CD4-positive, alpha-beta T cell treated with Interleukin-1 beta for 1 hour (primary cell): ENCODE measurements at regions not wholly inside any gene's neighbourhood (a gene's known extent, or its start where the extent isn't known, plus 50 kb on each side); places are given as distances from the start of the nearest gene placed in this dataset.

ENCODE experiments used
- DNase-seq, 2 donors: peaks; one replicate each; pipeline ENCODE4 v3.0.0-alpha.2; 2020 to 2022

DNA sequence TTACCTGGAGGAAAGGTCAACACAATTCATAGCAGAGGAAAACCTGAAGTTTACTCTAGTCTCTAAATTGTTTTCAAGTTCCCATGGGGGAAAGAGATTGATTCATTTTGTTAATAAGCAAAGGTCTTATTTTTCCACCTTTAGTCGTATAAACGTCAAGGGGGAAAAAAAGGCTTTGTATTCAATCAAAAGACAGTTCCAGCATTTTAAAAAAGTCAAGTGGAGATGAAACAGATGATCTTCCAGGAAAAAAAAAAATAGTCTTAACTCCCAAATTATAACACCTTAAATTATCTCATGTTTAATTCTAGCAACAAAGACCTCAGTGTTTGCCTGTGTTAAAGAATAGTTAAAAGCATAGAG lies 140.5 kb downstream of the TOMM20 start:
- DNase-seq: no peak

DNA sequence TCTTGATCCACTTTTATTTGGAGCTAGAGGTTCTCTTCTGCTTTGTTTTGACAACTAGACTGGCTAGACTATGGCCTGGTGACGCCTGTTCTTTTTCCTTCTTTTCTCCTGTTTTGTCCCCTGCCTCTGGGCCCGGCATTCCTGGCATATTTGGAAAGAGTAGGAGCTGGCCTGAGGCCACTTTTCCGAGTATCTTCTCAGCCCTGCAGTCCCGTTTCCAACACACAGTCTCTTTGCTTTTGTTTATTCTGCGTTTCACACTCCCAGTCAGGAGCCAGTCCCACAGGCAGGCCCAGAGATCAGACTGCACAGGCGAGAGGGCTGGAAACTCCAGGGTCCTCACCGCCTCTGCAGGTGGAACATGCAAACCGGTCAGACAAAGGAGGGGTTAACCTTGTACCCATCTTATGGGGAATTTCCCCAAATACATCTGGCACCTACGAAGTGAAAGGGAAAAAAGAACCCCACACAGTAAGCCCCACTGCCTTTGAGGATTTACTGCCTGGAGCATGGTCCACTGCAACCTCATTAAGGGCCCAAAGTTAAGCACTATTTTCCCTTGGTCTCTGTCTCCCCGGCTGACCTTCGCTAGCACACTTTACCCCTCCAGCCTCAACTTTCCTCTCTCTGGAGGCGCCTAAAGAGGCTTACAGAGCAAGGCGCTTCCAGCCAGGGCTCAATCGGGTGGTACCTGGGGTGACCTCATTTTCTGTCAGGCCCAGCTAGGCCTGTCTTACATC lies 141.1 kb downstream of the TOMM20 start:
- DNase-seq: no peak

DNA sequence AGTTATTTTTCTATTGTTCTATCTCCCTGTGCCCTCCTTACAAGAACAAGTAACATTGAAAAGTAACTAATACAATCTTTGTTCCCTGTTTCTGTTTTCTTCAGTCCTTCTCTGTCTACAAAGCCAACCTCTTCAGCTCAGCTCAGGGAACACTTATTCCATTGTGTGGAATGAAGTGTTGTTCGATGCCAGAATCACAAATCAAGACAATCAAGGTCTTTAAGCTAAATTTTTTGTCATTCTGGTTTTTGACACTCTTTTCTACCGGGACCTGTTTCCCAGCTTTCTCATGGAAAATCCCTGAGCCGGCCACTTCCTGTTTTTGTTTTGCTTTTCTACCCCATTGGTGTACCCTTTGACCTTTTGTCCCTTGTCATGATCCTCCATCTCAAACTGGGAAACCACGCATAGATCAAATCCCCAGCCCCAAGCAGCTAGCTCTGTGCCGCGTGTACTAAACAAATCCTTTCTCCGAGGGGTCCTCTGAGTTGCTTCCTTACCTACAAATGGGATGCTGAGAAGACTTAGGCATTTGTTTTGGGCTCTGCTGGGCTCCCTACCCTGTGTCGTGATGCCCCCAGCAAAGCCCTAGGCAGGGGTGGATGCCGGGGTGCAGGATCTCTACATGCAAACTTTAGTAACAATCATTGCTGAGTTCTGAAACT lies 141.8 kb downstream of the TOMM20 start:
- DNase-seq: no peak

DNA sequence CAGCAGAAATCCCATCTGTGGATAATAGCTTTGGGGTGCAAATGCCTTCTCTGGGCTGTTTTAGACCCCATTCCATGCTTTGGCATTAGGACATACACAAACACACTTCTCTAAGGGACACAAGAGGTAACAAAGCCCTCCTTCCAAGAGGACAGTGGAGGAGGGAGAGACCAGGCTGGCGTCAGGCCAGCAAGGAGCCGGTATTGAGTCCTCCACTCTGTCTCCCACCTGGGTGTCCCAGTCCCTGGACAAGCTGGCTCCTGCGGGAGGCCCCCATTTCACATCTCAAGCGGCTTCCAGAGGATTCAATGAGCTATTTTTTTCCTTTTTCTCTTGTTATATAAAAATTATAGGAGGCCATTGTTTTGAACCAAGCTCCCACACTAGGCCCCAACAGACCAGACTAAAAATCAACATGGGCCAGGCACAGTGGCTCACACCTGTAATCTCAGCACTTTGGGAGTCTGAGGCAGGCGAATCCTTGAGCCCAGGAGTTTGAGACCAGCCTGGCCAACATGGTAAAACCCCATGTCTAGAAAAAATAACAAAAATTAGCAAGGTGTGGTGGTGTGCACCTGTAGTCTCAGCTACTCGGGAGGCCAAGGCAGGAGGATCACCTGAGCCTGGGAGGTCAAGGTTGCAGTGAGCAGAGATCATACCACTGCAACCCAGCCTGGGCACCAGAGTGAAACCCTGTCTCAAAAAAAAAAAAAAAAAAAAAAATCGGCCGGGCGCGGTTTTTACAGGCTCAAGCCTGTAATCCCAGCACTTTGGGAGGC lies 142.9 kb downstream of the TOMM20 start:
- DNase-seq: no peak

DNA sequence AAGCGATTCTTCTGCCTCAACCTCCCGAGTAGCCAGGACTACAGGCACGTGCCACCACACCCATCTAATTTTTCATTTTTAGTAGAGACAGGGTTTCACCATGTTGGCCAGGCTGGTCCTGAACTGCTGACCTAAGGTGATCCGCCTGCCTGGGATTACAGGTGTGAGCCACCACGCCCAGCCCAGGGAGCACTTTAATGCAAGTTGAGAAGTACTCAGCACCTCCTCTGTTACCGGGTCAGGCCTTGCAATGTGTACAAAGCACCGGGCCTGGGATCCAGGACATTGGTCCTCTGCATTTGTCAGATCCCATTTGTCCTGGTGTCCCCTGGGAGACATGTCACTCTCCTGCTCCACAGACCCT lies 143.6 kb downstream of the TOMM20 start:
- no peak for DNase-seq

DNA sequence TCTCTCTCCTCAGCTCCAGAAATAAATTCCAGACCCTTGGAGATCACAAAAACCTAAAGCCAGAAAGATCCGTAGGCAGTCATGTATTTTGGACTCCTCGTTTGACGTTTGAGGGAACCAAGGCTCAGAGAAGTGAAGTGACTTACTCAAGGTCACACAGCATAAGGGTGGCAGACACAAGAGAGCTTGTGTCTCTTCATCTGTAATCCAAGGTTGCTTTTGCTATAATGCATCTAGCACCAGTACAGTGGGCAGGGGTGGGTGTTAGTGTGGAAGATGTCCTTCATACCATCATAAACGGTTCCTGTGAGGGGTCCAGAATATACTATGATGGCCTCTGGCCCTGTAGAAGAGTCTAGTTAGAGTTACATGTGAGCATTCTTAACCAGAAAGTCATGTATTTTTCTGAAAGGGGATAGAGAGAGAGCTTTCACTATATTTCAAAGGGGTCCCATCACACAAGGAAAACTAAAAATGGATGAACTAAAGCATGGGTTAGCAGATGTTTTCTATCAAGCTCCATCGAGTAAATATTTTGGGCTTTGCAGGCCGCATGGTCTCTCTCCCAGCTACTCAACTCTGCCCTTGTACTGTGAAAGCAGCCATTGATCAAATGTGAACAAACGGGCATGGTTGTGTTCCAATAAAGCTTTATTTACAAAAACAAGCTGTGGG lies 144.9 kb downstream of the TOMM20 start:
- DNase-seq: no peak

DNA sequence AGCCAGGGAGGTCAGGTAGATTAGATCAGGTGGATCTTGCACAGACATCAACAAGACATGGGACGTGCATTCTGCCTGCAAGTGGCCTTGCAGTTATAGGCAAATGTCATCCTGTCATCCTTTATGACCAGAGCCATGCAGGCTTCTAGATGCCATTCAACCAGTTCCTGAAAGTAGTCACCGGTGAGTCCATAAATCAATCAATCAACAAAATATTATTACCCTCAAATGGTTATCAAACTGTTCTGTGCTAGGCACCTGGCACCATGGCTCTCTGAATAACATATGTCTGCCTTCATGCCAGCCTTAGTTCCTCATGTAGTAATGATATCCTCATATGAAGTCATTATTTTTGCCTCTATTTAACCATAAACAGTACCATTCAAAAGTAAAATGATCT lies 146.9 kb downstream of the TOMM20 start:
- no peak for DNase-seq

DNA sequence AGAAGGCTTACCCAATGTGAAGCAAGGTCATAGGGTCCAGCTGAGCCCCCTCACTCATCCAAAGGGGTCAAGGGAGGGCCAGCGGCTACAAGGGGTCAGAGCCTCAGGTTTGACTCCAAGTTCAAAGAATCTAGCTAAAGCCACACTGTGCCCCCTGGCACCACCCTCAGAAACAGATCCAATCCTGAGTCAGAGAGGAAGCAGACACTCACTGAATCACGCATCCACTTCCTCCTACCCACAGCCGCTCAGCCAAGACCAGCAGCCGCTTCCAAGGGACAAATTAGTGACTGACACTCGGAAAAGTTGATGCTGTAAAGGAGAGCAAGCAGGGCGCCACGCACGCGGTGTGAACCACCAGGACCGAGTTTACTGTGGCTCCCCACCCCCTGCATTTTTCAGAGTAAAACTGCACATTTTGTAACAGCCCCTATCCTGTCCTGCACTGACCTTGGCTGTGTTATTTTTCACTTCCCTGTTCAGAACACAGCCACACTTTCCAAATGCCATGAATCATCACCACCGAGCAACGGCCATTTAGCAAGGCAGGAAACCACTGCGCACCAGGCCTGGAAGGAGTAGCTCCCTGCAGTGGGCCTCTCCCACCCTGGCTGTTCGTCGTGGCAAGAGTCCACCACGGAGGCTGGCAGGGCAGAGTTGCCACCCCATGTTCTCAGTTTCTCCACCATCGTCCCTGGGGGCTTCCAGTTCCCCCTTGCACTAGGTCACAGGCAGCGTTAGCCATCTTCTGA lies 147.8 kb downstream of the TOMM20 start:
- peak; percentile 52 to 83 for DNase-seq

DNA sequence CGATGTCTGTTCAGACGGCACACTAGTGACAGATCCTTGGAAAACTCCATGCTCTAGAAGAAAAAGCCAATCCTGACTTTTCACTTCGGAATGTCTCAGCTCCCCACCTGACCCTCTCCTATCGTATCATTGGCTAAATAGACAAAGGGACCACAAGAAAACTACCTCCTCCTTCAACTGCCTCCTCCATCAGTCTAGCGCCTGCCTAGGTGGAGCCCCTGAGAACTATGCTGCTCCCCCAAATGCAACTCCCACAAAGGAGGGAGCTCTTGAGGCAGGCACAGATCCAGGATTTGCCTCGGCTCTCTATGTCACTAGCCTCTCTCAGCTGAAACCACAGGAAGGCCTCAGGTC lies 148.4 kb downstream of the TOMM20 start:
- DNase-seq: no peak

DNA sequence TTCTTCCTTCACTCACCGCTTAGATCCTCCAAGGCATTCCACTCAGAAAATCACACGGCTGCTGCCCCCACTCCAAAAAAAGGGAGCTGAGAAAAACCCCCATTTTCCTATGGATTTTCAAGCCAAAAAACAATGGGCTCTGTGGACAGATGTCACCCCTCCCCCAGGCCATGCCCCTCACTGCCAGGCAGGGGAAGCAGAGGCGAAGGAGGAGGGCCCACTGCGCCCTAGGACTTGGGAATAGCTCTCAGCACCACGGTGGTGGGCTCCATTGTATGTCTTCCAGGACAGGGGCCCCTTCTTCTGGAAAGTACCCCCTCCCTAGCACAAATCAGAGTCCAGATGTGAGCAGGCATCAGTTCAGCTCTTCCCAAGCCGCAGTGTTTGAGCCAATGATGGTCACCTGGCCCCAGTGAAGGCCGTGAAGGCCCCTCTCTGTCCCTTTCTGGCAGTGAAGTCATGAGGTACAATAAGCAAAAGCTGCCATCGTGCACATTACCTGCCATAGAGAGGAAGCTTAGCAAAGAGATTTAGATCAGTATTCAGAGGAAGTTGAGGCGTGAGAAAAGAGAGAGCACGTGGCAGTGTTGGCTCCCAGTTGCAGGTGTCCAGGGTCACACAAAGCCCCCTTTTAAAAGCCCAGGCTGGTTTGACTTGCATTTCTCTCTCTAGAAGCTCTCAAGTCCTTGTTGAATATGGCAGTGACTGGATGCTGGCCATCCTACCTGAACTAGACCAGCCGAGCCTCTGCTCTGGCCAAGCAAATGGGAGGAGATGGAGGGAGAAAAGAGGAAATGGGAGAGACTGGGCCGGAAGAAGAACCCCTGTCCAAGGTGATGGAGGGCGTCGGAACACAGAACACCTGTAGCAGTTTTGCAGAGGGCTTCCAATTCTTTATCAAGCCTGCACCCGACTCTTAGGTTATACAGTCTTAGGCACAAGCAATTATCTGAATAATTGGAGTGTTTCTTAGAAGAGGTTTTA lies 149.0 kb downstream of the TOMM20 start:
- no peak for DNase-seq

DNA sequence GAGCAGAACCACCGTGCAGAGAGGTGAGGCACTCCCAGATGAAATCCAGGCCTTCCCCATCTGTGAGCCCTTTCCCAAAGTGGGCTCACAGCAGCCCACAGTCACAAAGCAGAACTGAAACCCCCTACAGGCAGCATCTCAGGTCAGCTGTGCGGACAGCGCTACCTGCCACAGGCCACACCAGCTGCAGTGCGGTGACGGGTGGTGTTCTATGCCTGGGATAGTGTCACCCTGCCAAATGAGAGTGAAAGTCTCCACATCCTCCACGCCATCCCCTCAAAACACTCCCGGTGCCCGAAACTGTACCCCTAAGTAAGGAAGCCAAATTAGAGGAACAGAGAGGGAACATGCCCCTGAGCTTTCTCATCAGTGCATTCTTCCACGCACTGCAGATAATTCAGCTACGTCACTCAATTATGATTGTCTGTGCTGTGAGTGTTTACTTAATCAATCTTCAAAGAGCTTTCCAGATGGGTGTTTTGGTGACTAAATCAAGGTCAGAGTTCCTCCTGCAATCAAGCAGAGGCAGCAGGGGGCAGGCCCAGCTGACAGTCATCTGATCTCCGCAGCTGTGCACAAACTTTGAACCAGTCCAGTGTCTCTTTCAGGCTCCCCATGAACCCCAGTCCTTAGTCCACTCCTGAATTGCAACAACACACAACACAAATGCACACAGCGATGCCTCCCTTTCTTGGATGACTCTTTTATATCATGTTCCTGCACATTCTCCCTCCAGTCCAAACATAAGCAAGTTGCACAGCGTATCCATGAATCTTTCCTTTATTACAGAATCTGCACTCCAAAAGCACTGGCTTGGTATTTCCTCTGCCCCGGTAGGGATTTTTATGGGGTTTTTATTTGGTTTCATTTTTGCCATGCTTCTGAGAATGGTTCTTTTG lies 150.0 kb downstream of the TOMM20 start:
- DNase-seq: peak; percentile 68 to 79

DNA sequence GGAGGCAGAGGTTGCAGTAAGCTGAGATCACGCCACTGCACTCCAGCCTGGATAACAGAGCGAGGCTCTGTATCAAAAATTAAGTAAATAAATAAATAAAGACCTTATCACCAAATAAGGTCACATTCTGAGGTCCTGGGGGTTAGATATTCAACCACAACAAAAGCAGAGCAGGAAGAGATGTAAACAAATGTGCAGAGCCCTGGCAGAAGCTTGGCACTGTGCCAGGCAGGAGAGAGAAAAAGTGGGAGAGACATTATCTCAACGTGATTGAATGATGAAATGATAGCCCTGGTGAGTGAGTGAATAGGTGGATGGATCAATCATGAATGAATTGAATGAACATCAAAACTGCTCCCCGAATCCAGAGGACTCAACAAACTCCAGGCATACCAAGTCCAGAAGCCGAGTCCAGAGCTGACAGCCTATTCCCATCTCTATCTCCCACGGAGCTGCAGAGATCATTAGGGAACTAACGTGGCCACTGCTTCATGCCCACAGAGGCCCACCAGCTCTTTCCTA lies 150.7 kb downstream of the TOMM20 start:
- DNase-seq: peak in 1 of 2 donors; percentile 41

DNA sequence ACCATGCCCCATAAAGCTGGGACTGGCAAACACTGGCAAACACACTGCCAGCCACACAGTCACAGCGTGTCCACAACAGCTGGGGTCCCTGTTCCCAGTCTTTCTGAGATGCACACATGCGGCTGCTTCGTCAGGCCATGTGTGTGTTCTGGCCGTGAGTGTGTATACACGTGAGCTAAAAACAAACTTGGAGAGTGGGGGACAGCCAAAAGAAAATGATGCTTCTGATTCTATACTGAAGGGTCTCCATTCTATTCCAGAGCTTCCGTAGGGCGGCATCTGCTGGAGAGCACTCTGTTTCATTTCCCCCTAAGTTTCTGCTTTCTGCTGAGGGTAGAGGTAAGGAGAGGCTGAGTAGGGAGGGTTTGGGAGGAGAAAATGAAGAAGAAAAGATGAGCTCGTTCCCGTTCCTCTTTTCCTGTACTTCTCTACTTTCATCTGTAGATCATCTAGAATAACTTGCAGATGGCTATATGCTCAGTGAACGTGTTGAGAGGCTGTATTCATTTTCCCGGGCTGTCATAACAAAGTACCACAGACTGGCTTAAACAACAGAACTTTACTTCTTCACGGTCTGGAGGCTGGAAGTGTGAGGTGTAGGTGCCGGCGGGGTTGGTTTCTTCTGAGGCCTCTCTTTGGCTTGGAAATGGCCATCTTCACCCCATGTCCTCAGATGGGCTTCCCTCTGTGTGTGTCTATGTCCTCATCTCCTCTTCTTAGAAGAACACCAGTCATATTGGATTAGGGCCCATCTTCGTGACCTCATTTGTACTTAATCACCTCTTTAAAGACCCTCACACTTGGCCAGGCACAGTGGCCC lies 151.6 kb downstream of the TOMM20 start:
- DNase-seq: no peak

DNA sequence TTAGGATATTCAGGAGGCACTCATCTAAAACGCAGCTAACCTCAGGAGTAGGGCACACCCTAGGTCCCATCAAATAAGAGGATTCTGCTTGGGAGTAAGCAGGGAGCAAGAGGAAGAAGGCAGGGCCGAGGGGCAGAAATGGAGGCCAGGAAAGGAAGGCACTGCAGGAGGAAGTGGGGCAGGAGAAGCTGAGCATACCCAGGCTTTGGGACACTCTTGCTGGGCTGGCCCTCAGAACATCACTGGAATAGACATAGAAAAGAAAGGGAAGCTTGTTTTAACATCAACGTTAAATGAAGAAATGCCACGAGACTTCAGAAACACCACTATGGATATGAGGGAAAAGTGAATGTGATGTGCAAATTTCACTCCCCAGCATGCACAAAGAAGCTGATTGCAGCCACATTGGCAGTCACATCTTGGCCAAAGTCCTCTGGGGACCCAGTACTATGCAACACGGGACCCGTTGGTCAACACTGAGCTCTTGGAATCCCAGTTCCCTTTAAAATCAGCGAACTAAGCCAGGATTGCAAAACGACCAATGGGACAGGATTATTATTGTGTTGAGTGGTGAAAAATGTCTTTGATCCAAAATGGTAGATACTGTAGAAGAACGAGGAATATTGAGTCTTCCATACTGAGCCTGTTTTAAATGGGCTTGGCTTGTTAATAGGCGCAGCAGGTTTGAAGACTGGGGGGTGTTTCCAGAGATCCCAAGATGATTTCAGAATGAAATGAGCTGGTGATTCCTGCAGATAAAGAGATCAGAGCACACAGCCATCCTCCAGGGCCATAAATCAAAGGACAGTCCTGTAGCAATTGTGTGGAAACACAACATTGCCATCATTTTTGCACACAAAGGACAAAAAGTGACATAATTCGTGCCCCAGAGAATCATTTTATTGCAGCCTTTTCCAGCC lies 152.4 kb downstream of the TOMM20 start:
- no peak for DNase-seq

DNA sequence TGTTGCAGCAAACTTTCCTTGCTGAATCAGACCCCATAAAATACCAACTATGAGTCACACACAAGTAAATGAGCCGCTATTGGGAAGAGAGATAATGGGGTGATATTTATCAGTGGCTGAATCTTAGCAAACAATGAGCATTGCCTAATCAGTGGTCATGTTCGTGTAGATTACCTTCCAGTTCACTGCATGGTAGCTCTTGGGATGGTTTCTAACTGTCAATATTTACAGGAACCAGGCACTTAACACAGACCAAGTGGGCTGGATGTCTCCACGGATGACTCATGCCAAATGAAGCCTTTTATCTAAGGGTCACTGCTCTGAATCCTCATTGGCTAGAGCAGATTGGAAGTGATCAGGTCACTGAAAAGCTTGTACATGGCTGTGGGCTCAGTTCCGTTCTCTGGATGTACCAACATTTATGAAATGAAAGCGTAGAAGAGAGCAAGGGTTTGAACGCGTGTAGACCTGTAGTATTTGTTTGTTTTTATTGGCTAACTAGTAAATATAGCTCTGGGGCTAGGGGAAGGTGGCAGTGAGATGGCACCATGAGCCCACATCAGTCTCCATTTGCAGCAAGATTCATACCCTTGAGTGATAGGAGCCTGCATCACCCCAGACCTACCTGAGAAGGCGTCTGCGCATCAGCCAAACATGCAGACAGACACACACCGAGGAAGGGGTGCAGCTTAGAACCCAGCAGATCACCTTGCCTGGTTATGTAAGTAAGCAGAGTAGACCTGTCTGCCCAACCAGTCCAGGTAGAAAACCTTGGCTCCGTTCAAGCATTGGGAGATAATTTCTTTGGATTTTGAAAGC lies 153.3 kb downstream of the TOMM20 start:
- peak in 1 of 2 donors; percentile 63 for DNase-seq

DNA sequence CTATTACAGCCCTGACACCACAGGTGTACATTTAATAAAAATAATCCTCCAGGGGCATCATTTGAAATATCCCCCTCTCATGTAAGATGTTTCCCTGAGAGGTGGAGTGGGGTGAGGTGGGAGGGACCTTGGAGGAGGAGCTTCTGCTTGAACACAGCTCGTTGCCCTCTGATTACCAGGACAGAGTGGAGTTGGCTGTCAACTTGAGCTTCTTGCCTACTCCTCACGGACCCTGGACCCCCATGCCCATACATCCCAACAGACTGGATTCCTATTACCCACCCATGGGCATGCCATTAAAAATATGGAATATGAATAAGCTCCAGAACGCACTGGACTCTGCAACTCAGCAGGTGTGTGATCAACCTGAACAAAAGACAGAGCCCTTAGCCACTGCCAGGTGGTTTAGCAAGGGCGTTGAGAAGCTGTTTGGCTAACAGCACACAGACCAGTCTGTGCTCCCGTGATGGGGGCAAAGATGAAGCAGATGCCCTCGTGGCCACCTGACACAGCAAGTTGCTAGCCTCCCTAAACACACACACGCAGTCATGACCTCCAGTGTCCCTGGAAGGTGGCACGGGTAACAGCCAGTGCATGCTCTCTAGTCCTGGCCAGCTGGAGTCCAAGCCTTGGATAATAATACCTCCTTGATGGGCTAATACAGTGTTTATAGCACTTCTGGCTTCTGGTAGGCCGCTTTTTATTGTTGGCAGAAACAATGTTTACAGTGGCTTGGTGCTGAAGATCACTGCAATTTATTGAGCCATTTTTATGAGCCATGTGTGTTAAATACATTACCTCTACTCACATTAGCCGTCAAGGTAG lies 155.0 kb downstream of the TOMM20 start:
- DNase-seq: no peak
